LHCN-M2 (cell line): ENCODE measurements at regions not wholly inside any gene's neighbourhood (a gene's known extent, or its start where the extent isn't known, plus 50 kb on each side); places are given as distances from the start of the nearest gene placed in this dataset.
"Not testable (repeated sequence)": the region's sequence is repeated elsewhere in the genome, so short reads cannot be mapped to it uniquely, and the experiment has no call there.

Experiments used
- DNase-seq: peaks from one replicate; pipeline ENCODE4 v3.0.0-alpha.2; 2012; ENCODE audit warnings: low read depth

DNA sequence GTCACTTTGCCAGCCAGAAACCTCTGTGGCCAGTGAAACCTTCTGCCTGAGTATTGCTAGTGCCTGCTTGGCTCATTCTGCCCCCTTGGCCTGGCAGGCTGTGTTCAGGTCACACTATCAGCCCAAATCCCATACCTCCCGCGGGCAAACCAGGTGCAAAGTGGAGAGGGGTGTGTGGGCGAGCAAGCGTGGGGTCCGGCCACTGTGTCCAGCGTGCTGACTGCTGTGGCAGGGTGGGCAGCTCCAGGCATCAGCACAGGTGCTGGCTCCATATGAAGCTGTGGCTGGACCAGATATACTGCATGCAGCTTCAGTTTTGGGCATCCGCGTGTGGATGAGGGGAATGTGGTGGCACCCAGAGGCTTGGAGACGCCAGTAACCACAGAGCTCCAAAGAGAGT, 576.5 kb upstream of the EDIL3 start:
- DNase-seq, result no peak

DNA sequence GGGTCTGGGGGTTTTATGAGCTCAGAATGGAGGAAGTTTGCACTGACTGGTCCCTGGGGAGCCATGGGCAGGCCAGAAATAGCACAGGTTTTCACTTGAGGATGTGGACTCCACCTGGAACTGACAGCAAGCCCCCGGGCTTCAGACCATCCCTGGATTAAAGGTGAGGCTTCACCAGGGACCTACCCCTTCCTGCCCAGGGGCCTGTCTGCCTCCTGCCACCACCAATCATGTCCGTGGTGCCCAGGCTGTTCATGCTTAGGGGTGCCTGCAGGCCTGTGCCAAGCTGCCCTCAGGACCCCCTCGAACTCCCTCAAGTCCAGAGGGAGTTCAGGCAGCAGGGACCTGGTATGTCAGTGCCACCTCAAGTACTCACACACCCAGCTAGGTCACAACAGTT, 577.2 kb upstream of the EDIL3 start:
- no peak for DNase-seq

DNA sequence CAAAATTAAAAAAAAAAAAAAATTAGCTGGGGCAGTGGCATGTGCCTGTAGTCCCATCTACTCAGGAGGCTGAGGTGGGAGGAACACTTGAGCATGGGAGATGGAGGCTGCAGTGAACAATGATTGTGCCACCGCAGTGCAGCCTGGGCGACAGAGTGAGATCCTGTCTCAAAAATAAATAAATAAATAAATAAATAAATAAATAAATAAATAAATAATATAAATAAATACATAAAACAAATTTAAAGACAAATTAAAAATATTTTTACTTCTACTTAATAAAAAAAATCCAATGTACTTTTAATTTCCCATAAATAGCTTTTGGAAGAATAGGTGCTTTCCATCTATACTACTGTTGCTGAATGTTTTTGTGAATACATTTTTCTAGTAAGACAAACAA, 598.4 kb upstream of the EDIL3 start:
- no peak for DNase-seq

DNA sequence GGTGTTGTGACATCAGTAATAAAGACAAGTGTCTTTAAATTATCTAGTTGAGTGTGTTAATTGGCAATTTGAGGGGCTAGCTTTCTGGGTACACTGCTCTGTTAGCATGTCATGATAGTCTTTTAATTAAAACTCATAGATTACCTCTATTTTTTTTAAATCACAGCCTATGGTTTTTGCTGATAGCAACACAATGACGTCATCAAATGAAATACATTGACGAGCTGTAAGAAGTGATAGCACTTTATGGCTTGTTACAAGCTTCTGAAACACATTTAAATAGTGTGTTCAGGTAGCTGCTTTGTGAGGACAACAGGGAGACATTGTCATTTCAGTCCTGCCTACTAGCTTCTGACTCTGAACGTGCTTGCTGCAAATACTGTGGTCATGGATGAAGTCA, 600.5 kb upstream of the EDIL3 start:
- no peak for DNase-seq

DNA sequence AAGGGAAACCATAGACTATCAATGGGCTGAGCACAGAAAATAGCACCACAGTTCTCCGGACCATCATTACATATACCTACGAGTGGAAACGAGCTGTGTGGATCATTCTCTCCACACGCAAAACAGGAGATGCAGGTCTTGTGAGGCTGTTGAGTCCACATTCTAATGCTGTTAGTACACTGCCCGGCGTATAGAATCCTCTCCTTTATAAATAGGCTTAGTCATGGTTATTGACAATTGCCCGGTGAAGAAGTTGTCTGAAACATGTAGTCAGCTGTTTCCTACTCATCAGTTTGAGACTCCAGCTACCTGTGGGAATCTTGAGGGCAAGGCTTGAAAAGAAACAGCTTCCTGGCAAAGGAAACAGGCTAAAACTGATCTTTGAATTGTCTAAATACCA, 602.0 kb upstream of the EDIL3 start:
- no peak for DNase-seq

DNA sequence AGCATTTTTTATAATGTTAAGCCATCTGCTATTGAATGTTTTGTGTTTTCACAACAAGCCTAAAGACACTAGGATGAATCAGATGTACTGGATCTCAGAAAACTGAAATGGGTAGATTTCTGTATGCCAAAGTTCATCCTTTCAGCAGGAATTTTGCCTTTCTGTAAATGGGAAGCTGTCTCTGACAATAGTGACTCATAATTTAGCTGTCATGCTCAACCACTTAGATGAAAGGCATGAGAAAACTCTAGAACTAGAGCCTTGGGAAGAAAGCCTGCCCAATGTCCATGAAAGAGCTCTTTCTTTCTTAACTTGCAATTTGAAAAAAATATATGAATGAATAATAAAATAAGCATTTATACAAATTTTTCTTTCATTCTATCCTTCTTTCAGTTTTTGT, 616.0 kb upstream of the EDIL3 start:
- DNase-seq, result peak; percentile 77

DNA sequence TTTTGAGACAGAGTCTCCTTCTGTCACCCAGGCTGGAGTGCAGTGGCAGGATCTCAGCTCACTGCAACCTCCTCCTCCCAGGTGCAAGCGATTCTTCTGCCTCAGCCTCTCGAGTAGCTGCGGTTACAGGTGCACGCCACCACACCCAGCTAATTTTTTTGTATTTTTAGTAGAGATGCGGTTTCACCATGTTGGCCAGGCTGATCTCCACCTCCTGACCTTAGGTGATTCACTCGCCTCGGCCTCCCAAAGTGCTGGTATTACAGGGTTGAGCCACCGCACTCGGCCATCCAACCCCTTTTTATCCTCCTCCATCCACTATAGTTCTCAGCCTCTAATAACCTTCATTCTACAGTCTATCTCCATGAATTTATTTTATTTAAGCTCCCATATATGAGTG, 617.3 kb upstream of the EDIL3 start:
- not testable (repeated sequence) for DNase-seq

DNA sequence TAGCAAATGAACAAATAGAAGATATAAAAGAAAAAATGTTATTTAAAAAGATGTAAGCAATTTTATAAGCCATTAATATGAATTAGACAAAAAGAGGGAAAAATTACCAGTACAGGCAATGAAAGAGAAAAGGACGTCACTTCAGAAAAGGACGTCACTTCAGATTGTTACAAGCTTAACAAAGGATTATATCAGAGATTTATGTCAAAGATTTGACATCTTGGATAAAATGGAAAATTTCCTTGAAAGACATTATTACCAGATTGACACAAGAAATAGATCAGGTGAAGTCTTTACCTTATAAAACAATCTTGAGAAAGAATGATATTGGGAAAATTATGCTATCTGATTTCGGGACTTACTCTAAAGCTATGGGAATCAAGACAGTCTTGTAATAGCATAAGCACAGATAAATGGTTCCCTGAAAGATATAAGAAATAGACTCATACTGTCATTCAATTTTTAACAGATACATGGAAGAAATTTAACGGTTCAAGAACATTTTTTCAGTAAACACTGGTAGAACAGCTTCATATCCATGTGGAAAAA, 625.4 kb upstream of the EDIL3 start:
- DNase-seq, result no peak

DNA sequence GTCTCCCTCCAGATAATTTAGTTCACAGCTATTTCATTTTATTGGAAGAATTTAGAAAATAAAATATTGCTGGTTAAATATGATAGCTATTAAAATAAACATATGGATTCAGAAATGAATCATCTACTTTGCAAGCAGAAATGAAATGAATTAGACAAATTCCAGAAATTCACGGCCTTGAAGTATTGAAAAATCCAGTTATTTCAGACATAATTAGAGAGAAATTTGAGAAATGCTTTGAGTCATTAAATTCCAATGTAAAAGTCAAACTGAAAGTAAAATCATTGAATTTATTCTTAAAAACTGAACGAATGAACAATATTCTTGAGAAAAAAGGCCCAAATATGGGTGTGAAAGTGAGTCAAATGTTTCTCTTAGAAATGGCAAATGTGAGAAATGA, 632.6 kb upstream of the EDIL3 start:
- peak; percentile 20 for DNase-seq

DNA sequence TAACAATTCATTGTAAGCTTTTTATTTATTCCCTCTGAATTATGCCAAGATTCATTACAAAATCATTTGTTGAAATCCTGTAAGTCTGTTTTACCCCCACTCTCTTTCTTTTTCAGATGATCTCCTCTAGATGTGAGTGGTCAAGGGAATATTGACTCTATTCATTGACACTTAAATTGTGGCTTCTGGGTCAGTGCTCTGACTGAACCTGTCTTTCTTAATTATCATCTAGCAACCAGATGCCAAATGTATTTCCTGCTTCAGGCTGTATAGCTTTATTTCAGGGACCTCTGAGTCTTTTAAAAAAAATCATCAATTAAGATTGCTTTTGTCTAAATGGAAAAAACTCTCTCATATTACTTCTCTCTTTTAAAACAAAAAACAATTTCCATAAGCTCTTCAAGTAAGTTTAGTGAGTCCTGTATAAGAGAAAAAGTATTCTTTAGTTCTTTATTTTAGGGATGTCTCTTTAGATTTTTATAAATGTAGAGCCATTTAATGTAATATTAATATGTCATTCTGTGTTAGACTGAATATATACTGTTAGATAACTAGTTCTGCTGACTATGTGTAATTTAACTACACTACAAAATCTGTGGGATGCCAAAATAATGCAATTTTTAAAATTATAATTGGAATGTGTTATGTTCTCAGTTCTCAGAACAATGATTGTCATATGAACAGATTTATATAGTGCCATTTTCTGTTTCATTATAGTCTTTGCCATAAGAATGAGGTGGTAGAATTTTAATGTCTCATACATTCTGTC, 645.8 kb upstream of the EDIL3 start:
- DNase-seq, result no peak

DNA sequence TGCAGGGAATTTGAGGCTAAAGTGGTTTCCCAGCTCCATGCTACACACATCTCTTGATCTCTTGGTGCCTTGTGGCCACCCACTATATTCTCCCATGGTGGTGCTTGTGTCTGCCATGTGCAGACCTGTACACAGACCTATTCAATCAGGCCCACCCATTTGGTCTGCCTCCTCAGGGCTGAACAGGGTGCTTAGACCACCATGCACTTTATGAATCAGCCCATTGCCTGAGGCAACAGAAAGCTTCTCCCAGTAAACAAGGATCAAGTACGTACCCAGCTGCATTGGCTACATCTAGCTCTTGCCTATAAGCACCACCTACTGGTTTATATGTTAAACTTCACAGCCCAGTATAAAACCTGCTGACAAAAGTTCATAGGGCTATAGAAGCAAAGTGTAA, 664.3 kb upstream of the EDIL3 start:
- DNase-seq, result peak; percentile 66

DNA sequence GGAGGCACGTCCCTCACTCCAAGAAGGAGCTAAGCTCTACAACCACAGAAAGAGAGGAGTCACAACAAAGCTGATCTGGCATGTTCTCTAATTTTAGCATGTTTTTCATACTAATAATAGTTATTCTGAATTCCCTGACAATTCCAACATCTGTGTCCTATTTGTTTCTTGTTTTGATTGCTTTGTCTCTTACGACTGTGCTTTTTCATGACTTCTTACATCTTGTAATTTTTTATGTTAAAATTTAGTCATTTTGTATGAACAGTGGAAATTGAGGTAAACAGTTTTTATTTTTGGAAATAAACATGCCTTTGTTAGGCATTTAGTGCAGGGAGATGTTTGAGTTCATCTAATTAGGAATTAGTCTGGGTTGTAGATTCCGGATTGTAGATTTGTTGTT, 668.1 kb upstream of the EDIL3 start:
- no peak for DNase-seq

DNA sequence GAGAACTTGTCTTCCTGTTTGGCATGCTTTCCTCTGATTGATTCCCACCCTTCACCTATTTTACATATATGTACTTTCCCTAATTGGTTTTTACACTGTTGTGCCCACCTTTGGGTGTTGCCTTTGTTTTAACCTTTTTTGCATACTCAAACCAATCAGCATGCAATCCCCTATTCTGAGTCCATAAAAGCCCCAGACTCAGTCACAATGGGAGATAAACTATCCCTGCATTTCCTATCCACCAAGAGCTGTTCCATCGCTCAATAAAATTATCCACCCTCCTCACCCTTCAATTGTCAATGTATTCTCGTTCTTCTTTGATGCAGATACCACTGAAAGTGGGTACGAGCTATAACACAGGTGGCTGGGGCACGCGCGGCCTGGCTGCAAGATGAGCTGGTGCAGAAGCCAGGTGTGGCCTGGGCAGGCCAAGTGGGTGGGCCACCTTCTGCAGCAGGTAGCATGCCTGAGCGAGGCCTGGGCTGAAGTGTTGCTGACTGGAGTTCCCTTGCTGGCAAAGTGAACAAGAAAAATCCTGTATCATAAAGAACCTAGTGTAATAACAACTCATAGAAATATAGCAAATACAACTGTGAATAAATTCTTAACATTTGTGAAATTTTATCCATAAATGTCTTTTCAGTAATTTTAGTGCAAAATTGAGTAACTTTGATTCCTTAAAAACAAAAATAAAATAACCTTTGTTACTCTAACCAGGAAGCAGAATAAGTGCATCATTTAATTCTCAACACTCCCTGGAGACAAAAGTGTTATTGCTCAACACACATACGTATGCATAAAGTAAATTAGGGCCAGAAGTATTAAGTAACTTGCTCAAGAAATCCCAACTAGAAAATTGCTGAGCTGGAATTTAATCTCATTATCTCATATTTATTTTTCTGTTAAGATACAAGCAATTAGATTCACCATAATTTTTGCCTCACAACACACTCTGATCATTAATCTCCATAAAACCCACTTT, 685.3 kb upstream of the EDIL3 start:
- no peak for DNase-seq

DNA sequence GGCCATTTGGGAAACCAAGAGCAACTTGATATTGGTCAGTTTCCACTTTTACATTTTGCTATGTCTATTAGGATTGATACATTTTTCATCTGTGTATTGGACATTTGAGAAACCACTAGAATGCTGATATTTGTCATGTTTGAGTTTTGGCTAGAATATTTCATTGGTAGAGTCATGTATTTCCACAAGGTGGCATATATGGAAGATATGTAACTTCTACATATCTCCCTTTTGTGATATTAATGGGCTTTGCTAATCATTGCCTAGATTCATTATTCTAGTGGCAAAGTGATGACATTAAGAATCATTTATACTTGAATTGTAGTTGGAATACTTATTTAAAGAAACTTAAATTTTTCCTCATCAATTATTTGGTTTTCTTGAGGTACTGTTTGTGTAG, 692.9 kb upstream of the EDIL3 start:
- peak; percentile 5 for DNase-seq

DNA sequence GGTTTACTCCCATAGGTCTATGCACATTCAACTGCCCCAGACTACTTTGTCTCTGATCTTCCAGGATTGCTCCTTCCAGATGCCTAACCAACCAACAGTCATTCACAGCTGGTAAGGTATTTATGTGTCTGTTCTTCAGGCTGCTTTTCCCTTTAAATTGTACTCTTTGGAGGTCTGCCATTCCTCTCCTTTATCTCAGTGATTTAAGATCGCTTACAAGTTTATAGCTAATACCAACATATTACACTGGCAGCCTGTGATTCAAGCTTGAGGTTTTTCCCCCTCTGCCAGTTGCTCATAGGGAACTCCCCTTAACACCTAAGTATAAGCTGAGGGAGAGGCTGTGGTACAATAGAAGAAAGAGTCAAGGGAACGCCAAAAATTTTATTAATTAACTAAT, 711.7 kb upstream of the EDIL3 start:
- DNase-seq, result no peak

DNA sequence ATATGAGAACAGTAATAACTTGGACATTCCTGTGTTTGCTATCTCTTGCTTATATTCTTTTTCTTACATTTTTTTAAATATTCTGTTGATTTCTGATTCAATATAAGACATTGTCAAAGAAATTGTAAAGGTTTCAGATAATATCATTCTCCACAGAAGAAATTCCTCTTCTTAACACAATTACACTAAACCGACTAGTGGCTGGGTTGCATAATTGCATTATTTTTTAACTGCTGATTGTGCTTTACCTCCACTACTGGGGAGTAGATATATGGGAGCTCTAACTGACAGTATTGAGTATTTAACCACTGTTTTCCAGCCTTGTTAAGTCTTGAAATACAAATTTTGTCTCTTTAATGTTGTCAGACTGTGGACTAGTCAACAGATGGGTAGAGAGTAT, 723.8 kb upstream of the EDIL3 start:
- DNase-seq, result no peak

DNA sequence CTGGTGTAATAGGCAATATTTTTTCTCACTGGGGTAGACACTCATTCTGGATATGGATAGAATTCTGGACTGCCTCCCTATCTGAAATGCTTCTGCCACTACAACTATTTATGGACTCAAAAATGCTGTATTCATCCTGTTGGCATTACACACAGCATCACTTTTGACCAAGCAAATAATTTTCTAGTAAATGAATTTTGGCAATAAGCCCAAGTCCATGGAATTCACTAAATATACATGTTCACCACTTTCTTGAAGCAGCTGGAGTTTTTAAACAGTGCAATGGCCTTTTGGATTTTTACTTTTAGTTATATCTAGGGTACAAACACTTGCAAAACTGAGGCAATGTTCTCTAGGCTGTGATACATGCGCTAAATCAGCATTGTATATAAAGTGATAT, 724.9 kb upstream of the EDIL3 start:
- DNase-seq, result no peak

DNA sequence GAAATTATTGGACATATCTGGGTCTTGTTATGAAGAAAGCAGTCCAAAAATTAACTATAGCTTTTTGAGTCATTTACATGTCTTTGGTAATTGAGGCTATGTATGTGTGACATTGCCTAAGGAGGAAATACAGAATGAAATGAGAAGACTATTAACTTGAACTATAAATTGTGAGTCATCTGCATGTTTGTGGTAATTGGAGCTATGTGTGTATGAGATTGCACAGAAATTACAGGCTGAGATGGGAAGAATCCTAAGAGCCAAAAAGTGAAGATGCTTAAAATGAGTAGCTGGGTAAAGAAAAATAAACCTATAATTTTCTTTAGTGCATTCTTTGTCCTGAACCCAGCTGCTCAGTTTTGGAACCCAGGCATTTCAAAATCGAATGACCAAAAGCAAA, 747.6 kb upstream of the EDIL3 start:
- DNase-seq, result peak; percentile 51

DNA sequence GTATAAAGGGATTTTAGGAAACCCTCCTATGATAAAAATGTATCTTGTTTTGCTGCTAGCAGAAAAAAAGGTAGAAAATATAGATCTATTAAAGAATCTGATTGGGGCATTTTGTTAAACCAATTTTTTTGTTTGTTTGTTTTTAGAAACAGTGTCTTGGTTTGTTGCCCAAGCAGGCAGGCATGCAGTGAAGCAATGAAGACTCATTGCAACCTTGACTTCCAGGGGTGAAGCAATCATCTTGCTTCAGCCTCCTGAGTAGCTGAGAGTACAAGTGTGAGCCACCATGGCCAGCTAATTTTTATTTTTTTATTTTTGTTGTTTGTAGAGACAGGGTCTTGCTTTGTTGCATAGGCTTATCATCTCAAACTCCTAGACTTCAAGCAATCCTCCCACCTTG, 755.8 kb upstream of the EDIL3 start:
- peak; percentile 4 for DNase-seq

DNA sequence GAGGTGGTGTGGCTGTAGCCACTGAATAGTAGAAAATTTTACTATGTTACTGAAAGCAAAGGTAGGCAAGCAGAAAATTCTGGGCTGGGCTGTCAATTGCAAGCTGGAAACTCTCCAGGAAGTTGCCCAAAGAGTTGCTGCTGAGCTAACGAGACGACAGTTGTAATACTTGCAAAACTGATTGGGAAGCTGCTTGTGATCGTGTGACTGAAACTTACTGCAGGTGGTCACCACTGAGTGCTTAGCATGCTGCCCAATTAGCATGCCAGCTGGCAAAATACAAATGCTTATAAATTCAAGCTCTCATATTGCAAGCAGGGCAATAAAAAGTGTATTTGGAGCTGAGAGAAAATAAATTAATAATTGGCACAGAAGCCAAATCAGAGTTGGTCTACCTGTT, 758.5 kb upstream of the EDIL3 start:
- DNase-seq, result no peak

DNA sequence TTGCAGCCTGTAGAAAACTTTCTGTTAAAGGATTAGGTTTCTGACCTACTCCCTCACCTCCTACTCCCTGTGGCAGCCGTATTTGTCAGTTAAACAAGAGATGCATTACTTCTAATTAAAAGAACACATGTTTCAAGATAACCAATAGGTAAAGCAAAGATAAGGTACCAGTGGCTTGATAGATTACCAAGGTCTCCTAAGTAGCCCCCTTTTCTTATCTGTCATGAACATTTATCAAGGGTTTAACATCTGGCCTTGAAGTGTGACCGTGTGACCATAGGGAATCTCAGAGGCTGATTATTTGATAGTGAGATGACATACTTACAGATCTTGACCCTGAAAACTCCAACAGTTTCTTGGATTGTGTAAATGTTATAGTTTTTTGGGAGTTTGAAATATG, 764.0 kb upstream of the EDIL3 start:
- no peak for DNase-seq

DNA sequence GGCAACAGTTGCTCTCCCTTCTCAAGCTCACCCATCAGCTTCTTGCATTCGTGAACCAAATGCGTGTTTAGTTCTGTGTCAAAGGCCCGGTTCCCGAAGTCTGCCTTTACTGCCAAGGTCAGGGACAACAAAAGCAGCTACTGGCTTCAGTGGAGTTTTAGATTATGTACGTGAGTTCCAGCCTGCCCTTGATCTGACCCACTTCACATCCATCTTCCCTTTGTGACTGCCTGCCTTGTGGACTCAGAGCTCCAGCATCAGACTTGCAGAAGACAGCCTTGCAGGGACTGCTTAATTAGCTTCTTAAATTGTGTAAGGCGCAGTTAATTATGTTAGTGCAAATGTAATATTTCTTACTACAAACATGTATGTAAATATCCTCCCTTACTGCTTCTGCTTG, 774.7 kb upstream of the EDIL3 start:
- DNase-seq, result no peak

DNA sequence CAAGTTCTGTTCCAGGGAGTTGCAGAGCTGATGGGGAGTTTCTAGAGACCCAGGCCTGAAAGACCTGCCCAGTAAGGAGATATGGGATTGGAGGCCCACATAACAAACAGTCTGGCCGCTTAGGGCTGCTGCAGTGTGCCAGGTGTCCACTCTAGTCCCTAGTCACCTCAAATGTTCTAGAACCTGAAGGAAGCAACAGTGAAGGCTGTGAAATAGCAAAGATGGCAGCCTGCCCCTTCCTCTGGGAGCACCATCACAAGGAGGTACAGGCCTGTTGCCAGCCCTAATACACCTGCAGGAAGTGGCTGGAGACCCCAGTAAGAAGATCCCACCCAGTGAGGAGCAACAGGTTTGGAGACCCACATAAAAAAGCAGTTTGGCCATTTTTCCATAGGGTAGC, 783.8 kb upstream of the EDIL3 start:
- no peak for DNase-seq
